Keratinocyte (primary cell): ENCODE measurements at regions not wholly inside any gene's neighbourhood (a gene's known extent, or its start where the extent isn't known, plus 50 kb on each side); places are given as distances from the start of the nearest gene placed in this dataset.

Experiments
- EZH2 ChIP-seq: IDR thresholded peaks from one replicate; pipeline ENCODE4 v1.6.1; 2012; ENCODE audit warnings: inconsistent platforms, mild to moderate bottlenecking, low read length, moderate library complexity
- TF ChIP-seq, protein P1 (sequence below), 3 experiments: IDR thresholded peaks in 1 of 3; conservative IDR thresholded peaks in 1 of 3; optimal IDR thresholded peaks in 1 of 3; 2 replicates in 2 of 3; 3 replicates in 1 of 3; pipeline versions ENCODE3 to v1.5.1; 2011; ENCODE audit warnings: low read length in 3 of 3, mild to moderate bottlenecking in 3 of 3, moderate library complexity in 2 of 3, control low read depth in 1 of 3, inconsistent platforms in 1 of 3; ENCODE audit not compliant: insufficient read depth in 2 of 3; ENCODE audit errors: extremely low read depth in 1 of 3

GRCh38 chr16:13809765-13810164, 110.2 kb upstream of the ERCC4 start:
- TF ChIP-seq, protein P1, sequence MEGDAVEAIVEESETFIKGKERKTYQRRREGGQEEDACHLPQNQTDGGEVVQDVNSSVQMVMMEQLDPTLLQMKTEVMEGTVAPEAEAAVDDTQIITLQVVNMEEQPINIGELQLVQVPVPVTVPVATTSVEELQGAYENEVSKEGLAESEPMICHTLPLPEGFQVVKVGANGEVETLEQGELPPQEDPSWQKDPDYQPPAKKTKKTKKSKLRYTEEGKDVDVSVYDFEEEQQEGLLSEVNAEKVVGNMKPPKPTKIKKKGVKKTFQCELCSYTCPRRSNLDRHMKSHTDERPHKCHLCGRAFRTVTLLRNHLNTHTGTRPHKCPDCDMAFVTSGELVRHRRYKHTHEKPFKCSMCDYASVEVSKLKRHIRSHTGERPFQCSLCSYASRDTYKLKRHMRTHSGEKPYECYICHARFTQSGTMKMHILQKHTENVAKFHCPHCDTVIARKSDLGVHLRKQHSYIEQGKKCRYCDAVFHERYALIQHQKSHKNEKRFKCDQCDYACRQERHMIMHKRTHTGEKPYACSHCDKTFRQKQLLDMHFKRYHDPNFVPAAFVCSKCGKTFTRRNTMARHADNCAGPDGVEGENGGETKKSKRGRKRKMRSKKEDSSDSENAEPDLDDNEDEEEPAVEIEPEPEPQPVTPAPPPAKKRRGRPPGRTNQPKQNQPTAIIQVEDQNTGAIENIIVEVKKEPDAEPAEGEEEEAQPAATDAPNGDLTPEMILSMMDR (optimal IDR thresholded peaks at IDR 0.05 in 1 of 3, IDR thresholded peaks at IDR 0.05 in 1 of 3, conservative IDR thresholded peaks at IDR 0.05 in 1 of 3; ENCODE audit: extremely low read depth in 1 of 3, insufficient read depth in 2 of 3, low read length in 3 of 3), result no peak
- no peak for TF ChIP-seq EZH2
